Activated CD4-positive, alpha-beta T cell treated with anti-CD3 and anti-CD28 coated beads, Interleukin-2, amount 50 U/mL, for 4 hours (primary cell): ENCODE measurements at regions not wholly inside any gene's neighbourhood (a gene's known extent, or its start where the extent isn't known, plus 50 kb on each side); places are given as distances from the start of the nearest gene placed in this dataset.

Source experiments
- DNase-seq, 2 experiments: peaks; one replicate each; pipeline ENCODE4 v3.0.0-alpha.2; 2020

- DNase-seq = peak in 1 of 2 experiments; percentile 9
These were observed 97.3 kb upstream of the SFMBT2 start for GRCh38 chr10:7507887-7508726.

- DNase-seq = no peak
These were observed 95.7 kb upstream of the SFMBT2 start for GRCh38 chr10:7506571-7506970.

GRCh38 chr10:7505196-7505595 is 94.4 kb upstream of the SFMBT2 start:
- no peak for DNase-seq

GRCh38 chr10:7503190-7503589 is 92.4 kb upstream of the SFMBT2 start:
- no peak for DNase-seq

GRCh38 chr10:7501157-7501556 is 90.3 kb upstream of the SFMBT2 start:
- no peak for DNase-seq

- DNase-seq = no peak
These were observed 87.3 kb upstream of the SFMBT2 start for GRCh38 chr10:7498111-7498510.

- DNase-seq = no peak
These were observed 83.2 kb upstream of the SFMBT2 start for GRCh38 chr10:7493996-7494395.

GRCh38 chr10:7492660-7493046 is 81.8 kb upstream of the SFMBT2 start:
- no peak for DNase-seq

- no peak for DNase-seq
These were observed 81.3 kb upstream of the SFMBT2 start for GRCh38 chr10:7491949-7492659.

- DNase-seq = no peak
These were observed 80.4 kb upstream of the SFMBT2 start for GRCh38 chr10:7491230-7491629.

GRCh38 chr10:7488418-7488829 is 77.6 kb upstream of the SFMBT2 start:
- no peak for DNase-seq

GRCh38 chr10:7487528-7487927 is 76.7 kb upstream of the SFMBT2 start:
- DNase-seq = no peak

GRCh38 chr10:7486528-7486927 is 75.7 kb upstream of the SFMBT2 start:
- DNase-seq = no peak

GRCh38 chr10:7485799-7486198 is 75.0 kb upstream of the SFMBT2 start:
- DNase-seq = no peak

- DNase-seq = no peak
These were observed 74.4 kb upstream of the SFMBT2 start for GRCh38 chr10:7485244-7485556.

- DNase-seq = peak; percentile 30 to 33
These were observed 73.8 kb upstream of the SFMBT2 start for GRCh38 chr10:7484456-7485243.

- no peak for DNase-seq
These were observed 73.0 kb upstream of the SFMBT2 start for GRCh38 chr10:7483848-7484247.

GRCh38 chr10:7482992-7483391 is 72.2 kb upstream of the SFMBT2 start:
- DNase-seq = no peak

- DNase-seq = no peak
These were observed 70.5 kb upstream of the SFMBT2 start for GRCh38 chr10:7481368-7481765.

GRCh38 chr10:7480742-7481367 is 70.0 kb upstream of the SFMBT2 start:
- DNase-seq = no peak

- DNase-seq = no peak
These were observed 69.2 kb upstream of the SFMBT2 start for GRCh38 chr10:7479861-7480598.

- DNase-seq = no peak
These were observed 68.1 kb upstream of the SFMBT2 start for GRCh38 chr10:7478727-7479457.
